ENCODE measurements at regions not wholly inside any gene's neighbourhood (a gene's known extent, or its start where the extent isn't known, plus 50 kb on each side); places are given as distances from the start of the nearest gene placed in this dataset.

GRCh38 chr11:90606721-90607120, 383.9 kb upstream of the CHORDC1 start:
- no peak for TF ChIP-seq ZBTB33 (IDR thresholded peaks at IDR 0.05; ENCODE audit: borderline replicate concordance, low read depth)
- no peak for TF ChIP-seq TCF12 (IDR thresholded peaks at IDR 0.05)

All from SK-N-SH (cell line).